ENCODE measurements at regions not wholly inside any gene's neighbourhood (a gene's known extent, or its start where the extent isn't known, plus 50 kb on each side); places are given as distances from the start of the nearest gene placed in this dataset.

DNA sequence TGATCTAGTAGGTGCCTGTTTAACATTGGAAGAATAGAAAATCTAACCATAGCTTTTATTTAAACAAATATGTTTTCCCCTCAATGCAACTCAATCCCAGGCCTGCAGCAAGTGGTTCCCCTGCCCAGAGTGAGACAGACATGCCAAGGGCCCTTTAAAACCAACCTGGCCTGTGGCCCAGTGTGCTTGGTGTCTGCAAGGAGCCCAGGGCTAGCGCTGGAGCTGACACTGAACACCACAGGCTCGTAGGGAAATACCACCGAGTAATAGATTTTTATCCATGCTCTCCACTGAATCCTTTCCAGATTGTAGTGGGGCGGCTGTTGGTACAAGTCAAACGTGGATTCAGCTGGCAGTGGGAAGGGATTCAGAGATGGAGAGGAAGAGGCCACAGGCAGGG, 95.6 kb upstream of the NRXN3 start:
- H3K27ac ChIP-seq, result no peak overlapping the region
- TF ChIP-seq CTCF (conservative IDR thresholded peaks at IDR 0.05), result no peak
- TF ChIP-seq ZFX (IDR thresholded peaks at IDR 0.05), result no peak

- TF ChIP-seq CTCF (conservative IDR thresholded peaks at IDR 0.05), result no peak
- no peak for TF ChIP-seq ZFX (IDR thresholded peaks at IDR 0.05)
- no peak overlapping the region for H3K27ac ChIP-seq
Observed at GRCh38 chr14:78075033-78075432, 95.1 kb upstream of the NRXN3 start.

DNA sequence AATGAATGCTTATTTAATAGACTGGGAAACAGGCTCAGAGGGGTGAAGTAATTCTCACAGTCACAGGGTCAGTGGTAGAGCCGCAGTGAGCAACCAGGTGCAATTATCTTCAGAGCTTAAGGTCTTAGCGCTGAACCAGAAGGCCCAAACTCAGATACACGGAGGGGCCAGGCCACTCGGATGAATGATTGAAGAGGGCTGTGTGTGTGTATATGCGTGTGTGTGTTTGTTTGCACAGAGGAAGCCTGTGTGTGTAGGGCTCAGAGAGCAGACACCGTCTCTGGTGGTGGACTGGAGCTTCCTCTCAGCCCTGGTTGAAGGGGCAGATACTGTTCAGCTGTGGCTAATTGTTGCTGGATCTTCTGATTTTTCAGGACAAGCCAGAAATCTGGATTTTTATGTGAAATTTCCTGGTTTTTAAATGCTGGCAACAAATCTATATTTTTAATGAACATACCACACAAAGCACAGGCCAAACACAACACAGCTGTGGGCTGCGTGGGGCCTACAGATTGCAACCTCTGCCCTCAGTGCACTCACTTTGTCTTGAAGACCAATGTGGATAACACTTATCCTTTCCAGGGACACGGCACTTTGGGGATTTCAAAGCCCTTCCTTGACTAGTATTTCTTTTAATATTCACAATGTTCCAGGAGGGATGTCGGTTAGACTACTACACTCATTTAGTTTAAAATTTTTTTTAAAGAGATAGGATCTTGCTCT, 94.5 kb upstream of the NRXN3 start:
- TF ChIP-seq CTCF (conservative IDR thresholded peaks at IDR 0.05) (no peak), ZFX (IDR thresholded peaks at IDR 0.05) (no peak)
- no peak overlapping the region for H3K27ac ChIP-seq

DNA sequence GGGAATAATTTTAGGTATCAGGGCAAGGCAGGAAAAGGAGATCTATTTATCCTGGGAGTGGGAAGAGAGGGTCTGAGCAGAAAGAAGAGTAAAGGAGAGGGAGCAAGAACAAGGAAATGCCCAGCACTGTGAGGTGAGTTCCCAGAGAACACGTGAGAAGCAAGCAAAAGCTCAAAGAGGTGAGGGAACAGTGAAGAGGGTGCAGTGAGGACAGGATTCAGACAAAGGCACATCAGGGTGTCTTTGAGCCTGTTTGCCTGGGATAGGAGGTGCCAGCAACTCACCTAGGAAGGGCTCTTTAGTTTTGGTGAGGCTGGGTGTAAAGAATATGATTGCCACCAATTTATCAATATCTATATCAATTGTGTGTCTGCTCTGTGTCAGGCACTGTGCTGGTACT, 88.9 kb upstream of the NRXN3 start:
- no peak overlapping the region for H3K27ac ChIP-seq
- TF ChIP-seq ZFX (IDR thresholded peaks at IDR 0.05) (no peak), CTCF (conservative IDR thresholded peaks at IDR 0.05) (no peak)

GRCh38 chr14:78083837-78084236, 86.3 kb upstream of the NRXN3 start:
- TF ChIP-seq CTCF (conservative IDR thresholded peaks at IDR 0.05) (no peak), ZFX (IDR thresholded peaks at IDR 0.05) (no peak)
- H3K27ac ChIP-seq, result no peak overlapping the region

DNA sequence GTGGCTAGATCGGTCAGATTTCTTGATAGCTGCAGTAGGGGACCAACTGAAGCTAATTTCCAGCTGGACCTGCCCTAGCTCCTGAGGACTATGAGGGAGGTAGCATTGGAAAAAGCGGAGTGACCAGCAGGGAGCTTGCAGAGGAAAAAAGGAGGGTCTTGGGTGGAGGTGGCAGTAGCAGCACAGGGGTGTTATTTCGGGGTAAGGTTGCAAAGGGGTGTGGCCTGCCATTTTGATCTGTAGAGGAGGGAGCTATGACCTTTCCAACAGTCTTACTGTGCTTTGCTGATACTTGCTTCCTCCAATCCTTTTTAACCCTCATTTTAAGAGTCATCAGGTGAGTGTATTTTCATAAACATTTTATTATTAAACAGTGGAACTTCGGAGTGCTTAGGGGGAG, 83.8 kb upstream of the NRXN3 start:
- no peak overlapping the region for H3K27ac ChIP-seq
- TF ChIP-seq ZFX (IDR thresholded peaks at IDR 0.05) (no peak), CTCF (conservative IDR thresholded peaks at IDR 0.05) (no peak)

DNA sequence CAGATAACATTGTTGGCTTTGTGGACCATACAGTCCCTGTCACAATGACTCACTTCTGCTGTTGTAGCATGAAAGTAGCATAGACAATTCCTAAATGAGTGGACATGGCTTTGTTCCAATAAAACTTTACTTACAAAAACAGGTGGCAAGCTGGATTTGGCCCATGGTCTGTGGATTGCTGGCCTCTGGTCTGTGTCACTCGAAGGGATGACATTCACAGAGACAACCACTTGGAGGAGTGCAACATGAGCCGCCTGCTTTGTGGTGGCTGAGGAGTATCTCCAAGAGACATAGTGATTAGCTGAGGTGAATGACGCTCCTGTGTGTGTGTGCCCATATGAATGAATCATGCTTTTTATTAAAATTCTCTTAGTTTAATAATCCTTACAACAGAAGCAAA, 81.3 kb upstream of the NRXN3 start:
- TF ChIP-seq CTCF (conservative IDR thresholded peaks at IDR 0.05), result no peak
- TF ChIP-seq ZFX (IDR thresholded peaks at IDR 0.05), result no peak
- no peak overlapping the region for H3K27ac ChIP-seq
